Mesodermal cell (in vitro differentiated cells): ENCODE measurements at regions not wholly inside any gene's neighbourhood (a gene's known extent, or its start where the extent isn't known, plus 50 kb on each side); places are given as distances from the start of the nearest gene placed in this dataset.

ENCODE experiments used
- H3K27ac ChIP-seq: 2 replicates; pipeline ENCODE4 v1.7.0; 2013; ENCODE audit warnings: mild to moderate bottlenecking, low read depth, low read length, moderate library complexity; ENCODE audit not compliant: severe bottlenecking
- H3K36me3 ChIP-seq: 2 replicates; pipeline ENCODE4 v1.7.1; 2013; ENCODE audit warnings: mild to moderate bottlenecking, low read length, moderate library complexity; ENCODE audit not compliant: control insufficient read depth, insufficient read depth
- H3K4me1 ChIP-seq: one replicate; pipeline ENCODE4 v1.7.1; 2013; ENCODE audit warnings: mild to moderate bottlenecking, low read length; ENCODE audit not compliant: insufficient read depth, control insufficient read depth, poor library complexity, severe bottlenecking
- H3K4me3 ChIP-seq: 2 replicates; pipeline ENCODE4 v1.7.0; 2013; ENCODE audit warnings: low read length, control low read depth, mild to moderate bottlenecking; ENCODE audit not compliant: insufficient read depth, poor library complexity, severe bottlenecking; ENCODE audit errors: extremely low read depth
- H3K9me3 ChIP-seq: 2 replicates; pipeline ENCODE4 v1.7.1; 2013; ENCODE audit warnings: mild to moderate bottlenecking, low read length, moderate library complexity; ENCODE audit not compliant: control insufficient read depth
- WGBS, 2 experiments: methylation state at CpG; one replicate each; pipeline ENCODE4 v1.1.5; 2013; ENCODE audit warnings: missing lambda C conversion rate in 2 of 2; ENCODE audit not compliant: insufficient coverage in 2 of 2; 5-methylcytosine and 5-hydroxymethylcytosine counted together

GRCh38 chr2:140014204-140014546, 1234.0 kb upstream of the NXPH2 start:
- Histone ChIP-seq H3K27ac (no peak overlapping the region), H3K4me3 (no peak overlapping the region), H3K9me3 (no peaks in the 10 kb centered on the region), H3K36me3 (no peaks in the 10 kb centered on the region), H3K4me1 (no peaks in the 10 kb centered on the region)
- no CpG with 5 or more reads among the region's 1 CpG for WGBS, 2 experiments

GRCh38 chr2:140013545-140014203, 1233.5 kb upstream of the NXPH2 start:
- no peaks in the 10 kb centered on the region for H3K36me3 ChIP-seq
- no peak overlapping the region for H3K27ac ChIP-seq
- WGBS, 2 experiments: 93% methylated on average over 2 of the region's 3 CpGs; no CpG with 5 or more reads in 1 of the 2 experiments
- no peaks in the 10 kb centered on the region for H3K4me1 ChIP-seq
- H3K9me3 ChIP-seq: no peaks in the 10 kb centered on the region
- H3K4me3 ChIP-seq: no peak overlapping the region

GRCh38 chr2:140011287-140011686, 1231.1 kb upstream of the NXPH2 start:
- WGBS, 2 experiments: 100% methylated on average over 1 of the region's 2 CpGs; no CpG with 5 or more reads in 1 of the 2 experiments
- no peaks in the 10 kb centered on the region for H3K36me3 ChIP-seq
- no peaks in the 10 kb centered on the region for H3K9me3 ChIP-seq
- H3K4me1 ChIP-seq: no peaks in the 10 kb centered on the region
- H3K4me3 ChIP-seq: no peak overlapping the region
- H3K27ac ChIP-seq: no peak overlapping the region

GRCh38 chr2:140002110-140002509, 1221.9 kb upstream of the NXPH2 start:
- no CpG with 5 or more reads among the region's 2 CpGs for WGBS, 2 experiments
- Histone ChIP-seq H3K4me3 (no peak overlapping the region), H3K4me1 (no peaks in the 10 kb centered on the region), H3K36me3 (no peaks in the 10 kb centered on the region), H3K27ac (no peak overlapping the region), H3K9me3 (no peaks in the 10 kb centered on the region)

- H3K4me3 ChIP-seq: no peak overlapping the region
- no peaks in the 10 kb centered on the region for H3K9me3 ChIP-seq
- H3K4me1 ChIP-seq: no peaks in the 10 kb centered on the region
- WGBS, 2 experiments: 86 to 89% methylated on average over 3 to 4 of the region's 6 CpGs
- no peak overlapping the region for H3K27ac ChIP-seq
- H3K36me3 ChIP-seq: no peaks in the 10 kb centered on the region
Observed at GRCh38 chr2:139992711-139993345, 1212.6 kb upstream of the NXPH2 start.

- WGBS, 2 experiments: 66 to 94% methylated on average over 2 to 5 of the region's 6 CpGs
- Histone ChIP-seq H3K27ac (no peak overlapping the region), H3K4me3 (no peak overlapping the region), H3K36me3 (no peaks in the 10 kb centered on the region), H3K9me3 (no peaks in the 10 kb centered on the region), H3K4me1 (no peaks in the 10 kb centered on the region)
Observed at GRCh38 chr2:139992078-139992477, 1211.9 kb upstream of the NXPH2 start.

- H3K4me3 ChIP-seq: no peak overlapping the region
- no peaks in the 10 kb centered on the region for H3K36me3 ChIP-seq
- H3K27ac ChIP-seq: no peak overlapping the region
- 91 to 97% methylated on average over 30 to 38 of the region's 40 CpGs for WGBS, 2 experiments
- H3K4me1 ChIP-seq: no peaks in the 10 kb centered on the region
- H3K9me3 ChIP-seq: no peaks in the 10 kb centered on the region
Observed at GRCh38 chr2:139990646-139991335, 1210.6 kb upstream of the NXPH2 start.

- no peaks in the 10 kb centered on the region for H3K36me3 ChIP-seq
- no peaks in the 10 kb centered on the region for H3K4me1 ChIP-seq
- H3K27ac ChIP-seq: no peak overlapping the region
- no peak overlapping the region for H3K4me3 ChIP-seq
- 100% methylated on average over 2 of the region's 3 CpGs; no CpG with 5 or more reads in 1 of the 2 experiments for WGBS, 2 experiments
- no peaks in the 10 kb centered on the region for H3K9me3 ChIP-seq
Observed at GRCh38 chr2:139969323-139969722, 1189.1 kb upstream of the NXPH2 start.

- WGBS, 2 experiments: 80% methylated on average over 1 of the region's 5 CpGs; no CpG with 5 or more reads in 1 of the 2 experiments
Observed at GRCh38 chr2:139968588-139968987, 1188.4 kb upstream of the NXPH2 start.

GRCh38 chr2:139967665-139968064, 1187.5 kb upstream of the NXPH2 start:
- Histone ChIP-seq H3K4me3 (no peak overlapping the region), H3K4me1 (no peaks in the 10 kb centered on the region), H3K27ac (no peak overlapping the region), H3K9me3 (no peaks in the 10 kb centered on the region), H3K36me3 (no peaks in the 10 kb centered on the region)
- 100% methylated on average over 1 of the region's 1 CpG for WGBS, 2 experiments

More at GRCh38 chr2:139968588-139968987, 1188.4 kb upstream of the NXPH2 start:
- H3K36me3 ChIP-seq: no peaks in the 10 kb centered on the region
- no peaks in the 10 kb centered on the region for H3K4me1 ChIP-seq
- H3K27ac ChIP-seq: no peak overlapping the region
- no peak overlapping the region for H3K4me3 ChIP-seq
- no peaks in the 10 kb centered on the region for H3K9me3 ChIP-seq
